ENCODE measurements at regions not wholly inside any gene's neighbourhood (a gene's known extent, or its start where the extent isn't known, plus 50 kb on each side); places are given as distances from the start of the nearest gene placed in this dataset.

DNA sequence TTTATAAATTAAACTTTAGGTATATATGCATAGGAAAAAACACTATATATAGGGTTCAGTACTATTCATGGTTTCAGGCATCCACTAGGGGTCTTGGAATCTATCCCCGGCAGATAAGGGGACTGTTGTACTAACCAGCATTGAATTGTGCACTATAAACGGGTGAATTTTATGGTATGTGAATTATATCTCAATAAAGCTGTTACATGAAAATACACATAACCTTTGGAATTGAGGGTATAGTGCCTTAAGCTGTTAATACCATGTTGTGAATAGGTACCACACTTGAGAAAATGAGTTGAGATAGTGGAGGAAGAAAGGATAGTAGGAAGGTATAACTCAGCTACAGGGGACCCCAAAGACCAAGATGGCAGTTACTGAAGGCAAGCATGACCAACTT lies 167.3 kb downstream of the HAUS1 start:
- Mint-ChIP-seq H3K27ac (ENCODE audit: low read depth, unreplicated experiment) (no peak overlapping the region), H3K9me3 (ENCODE audit: unreplicated experiment) (no peaks in the 10 kb centered on the region)
- CTCF ChIA-PET, result interaction anchor here (2.7 to 2.9 kb wide), 2 partner anchors 10 to 98 kb away, joined by 19 to 22 read pairs; a partner anchor contains a TSS

DNA sequence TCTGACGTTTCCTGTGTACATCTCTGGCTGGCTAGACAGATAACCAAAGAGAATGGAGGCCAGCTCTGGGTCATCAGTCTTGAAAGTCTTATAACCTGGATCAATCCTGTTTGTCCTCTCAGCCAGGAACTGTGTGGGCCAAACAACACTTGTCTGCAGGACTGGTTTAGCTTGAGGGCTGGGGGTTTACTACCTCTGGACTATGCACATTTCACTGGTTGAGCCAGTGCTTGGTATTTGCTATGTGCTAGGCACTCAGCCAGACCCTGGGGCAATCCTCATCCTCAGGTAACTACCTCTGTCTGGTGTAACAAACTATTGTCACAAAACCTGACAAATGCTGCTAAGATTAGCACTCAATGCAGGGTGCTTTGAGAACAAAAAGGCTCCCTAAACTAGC lies 169.7 kb downstream of the HAUS1 start:
- Mint-ChIP-seq H3K4me3 (ENCODE audit: unreplicated experiment) (no peak overlapping the region), H3K27ac (ENCODE audit: low read depth, unreplicated experiment) (no peak overlapping the region), H3K4me1 (ENCODE audit: insufficient read depth, unreplicated experiment) (peaks cover 9% of the 10 kb centered on the region), H3K27me3 (ENCODE audit: insufficient read depth, unreplicated experiment) (no peaks in the 10 kb centered on the region), H3K9me3 (ENCODE audit: unreplicated experiment) (no peaks in the 10 kb centered on the region), H3K36me3 (ENCODE audit: insufficient read depth, unreplicated experiment) (peaks cover 10% of the 10 kb centered on the region)
- POLR2A ChIA-PET, result interaction anchor here (1.0 kb wide), 2 partner anchors 98 to 388 kb away, joined by 3 to 4 read pairs; no protein-coding TSS in a partner anchor
- no peak for DNase-seq (ENCODE audit: unreplicated experiment)
- TF ChIP-seq CTCF (IDR thresholded peaks at IDR 0.05; ENCODE audit: unreplicated experiment), result no peak
- CTCF ChIA-PET, result interaction anchor here (0.6 to 2.9 kb wide), 8 partner anchors 9 to 344 kb away, joined by 3 to 19 read pairs (median 3); a partner anchor contains a TSS
- BruUV-seq (replicated peaks), result no TSS peak
- intact Hi-C loops (cut with micrococcal nuclease), result no loop called here

More for the DNA sequence above, 167.3 kb downstream of the HAUS1 start:
- Mint-ChIP-seq H3K4me1 (ENCODE audit: insufficient read depth, unreplicated experiment) (no peaks in the 10 kb centered on the region), H3K4me3 (ENCODE audit: unreplicated experiment) (no peak overlapping the region), H3K27me3 (ENCODE audit: insufficient read depth, unreplicated experiment) (no peaks in the 10 kb centered on the region), H3K36me3 (ENCODE audit: insufficient read depth, unreplicated experiment) (peaks cover 16% of the 10 kb centered on the region)
- intact Hi-C loops (cut with micrococcal nuclease), result no loop called here
- no peak for TF ChIP-seq CTCF (IDR thresholded peaks at IDR 0.05; ENCODE audit: unreplicated experiment)
- no peak for DNase-seq (ENCODE audit: unreplicated experiment)
- POLR2A ChIA-PET, result interaction anchor here (1.3 kb wide), 1 partner anchor 12 kb away, joined by 3 read pairs; no protein-coding TSS in a partner anchor
- BruUV-seq (replicated peaks), result no TSS peak

DNA sequence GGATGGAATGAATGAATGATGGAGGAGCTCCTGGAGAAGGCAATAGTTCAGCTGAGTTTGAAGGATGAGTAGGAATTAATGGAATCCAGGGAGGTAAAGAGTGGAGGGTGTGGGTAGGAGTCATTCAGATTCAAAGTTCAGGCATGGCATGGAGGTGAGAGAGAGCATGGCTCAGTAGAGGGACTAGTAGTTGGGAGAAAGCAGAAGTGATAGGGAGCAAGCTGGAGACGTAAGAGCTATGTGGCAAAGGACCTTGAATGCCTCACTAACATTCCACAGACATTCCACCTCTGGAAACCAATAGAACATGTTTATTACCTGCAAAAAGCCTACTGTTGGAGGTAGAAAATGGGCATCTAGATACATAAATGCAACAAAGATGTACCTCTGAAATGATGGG lies 170.1 kb downstream of the HAUS1 start:
- ChIA-PET POLR2A (interaction anchor here (1.0 kb wide), 2 partner anchors 99 to 387 kb away, joined by 3 to 4 read pairs; no protein-coding TSS in a partner anchor), CTCF (interaction anchor here (0.7 to 2.9 kb wide), 7 partner anchors 8 to 343 kb away, joined by 3 to 19 read pairs (median 3); a partner anchor contains a TSS)
- intact Hi-C loops (cut with micrococcal nuclease), result no loop called here
- no peak overlapping the region for H3K27ac Mint-ChIP-seq (ENCODE audit: low read depth, unreplicated experiment)
- DNase-seq (ENCODE audit: unreplicated experiment), result no peak
- no peak overlapping the region for H3K4me3 Mint-ChIP-seq (ENCODE audit: unreplicated experiment)
- H3K36me3 Mint-ChIP-seq (ENCODE audit: insufficient read depth, unreplicated experiment), result peaks cover 6% of the 10 kb centered on the region
- no peak for TF ChIP-seq CTCF (IDR thresholded peaks at IDR 0.05; ENCODE audit: unreplicated experiment)
- peaks cover 13% of the 10 kb centered on the region for H3K4me1 Mint-ChIP-seq (ENCODE audit: insufficient read depth, unreplicated experiment)
- no peaks in the 10 kb centered on the region for H3K27me3 Mint-ChIP-seq (ENCODE audit: insufficient read depth, unreplicated experiment)
- no TSS peak for BruUV-seq (replicated peaks)
- H3K9me3 Mint-ChIP-seq (ENCODE audit: unreplicated experiment), result no peaks in the 10 kb centered on the region

DNA sequence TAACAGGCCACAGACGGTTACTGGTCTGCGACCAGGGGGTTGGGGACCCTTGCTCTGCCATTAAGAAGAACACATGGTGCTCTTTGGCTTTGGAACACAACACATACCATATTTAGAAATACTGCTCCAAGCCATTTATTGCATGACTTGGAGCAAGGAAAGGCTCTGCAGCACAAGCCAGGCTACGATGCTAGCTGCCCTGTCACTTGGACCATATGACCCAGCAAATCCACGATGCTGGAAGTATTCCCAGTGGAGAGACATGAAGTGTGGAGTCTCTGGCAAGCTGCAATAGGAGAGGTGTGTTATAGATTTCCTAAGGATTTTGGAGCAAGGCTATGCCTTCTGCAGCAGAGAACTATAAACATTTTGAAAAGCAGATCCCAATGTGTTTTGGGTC lies 171.2 kb downstream of the HAUS1 start:
- DNase-seq (ENCODE audit: unreplicated experiment), result no peak
- ChIA-PET POLR2A (interaction anchor here (1.0 kb wide), 1 partner anchor 22 kb away, joined by 6 read pairs; no protein-coding TSS in a partner anchor), CTCF (interaction anchor here (0.6 to 10.4 kb wide), 9 partner anchors 8 to 400 kb away, joined by 3 to 224 read pairs (median 3); partner anchors contain the start of gene LOXHD1)
- Mint-ChIP-seq H3K27ac (ENCODE audit: low read depth, unreplicated experiment) (no peak overlapping the region), H3K36me3 (ENCODE audit: insufficient read depth, unreplicated experiment) (peaks cover 6% of the 10 kb centered on the region), H3K27me3 (ENCODE audit: insufficient read depth, unreplicated experiment) (no peaks in the 10 kb centered on the region), H3K4me1 (ENCODE audit: insufficient read depth, unreplicated experiment) (peaks cover 13% of the 10 kb centered on the region), H3K9me3 (ENCODE audit: unreplicated experiment) (no peaks in the 10 kb centered on the region), H3K4me3 (ENCODE audit: unreplicated experiment) (no peak overlapping the region)
- intact Hi-C loops (cut with micrococcal nuclease), result no loop called here
- no TSS peak for BruUV-seq (replicated peaks)
- no peak for TF ChIP-seq CTCF (IDR thresholded peaks at IDR 0.05; ENCODE audit: unreplicated experiment)
